ENCODE measurements at regions not wholly inside any gene's neighbourhood (a gene's known extent, or its start where the extent isn't known, plus 50 kb on each side); places are given as distances from the start of the nearest gene placed in this dataset.
A peak's percentile ranks its signal among the peaks of the same experiment; 100 is the strongest.

GRCh38 chr3:150213577-150213976 is 194.5 kb upstream of the TSC22D2 start:
- no peak for DNase-seq

DNA sequence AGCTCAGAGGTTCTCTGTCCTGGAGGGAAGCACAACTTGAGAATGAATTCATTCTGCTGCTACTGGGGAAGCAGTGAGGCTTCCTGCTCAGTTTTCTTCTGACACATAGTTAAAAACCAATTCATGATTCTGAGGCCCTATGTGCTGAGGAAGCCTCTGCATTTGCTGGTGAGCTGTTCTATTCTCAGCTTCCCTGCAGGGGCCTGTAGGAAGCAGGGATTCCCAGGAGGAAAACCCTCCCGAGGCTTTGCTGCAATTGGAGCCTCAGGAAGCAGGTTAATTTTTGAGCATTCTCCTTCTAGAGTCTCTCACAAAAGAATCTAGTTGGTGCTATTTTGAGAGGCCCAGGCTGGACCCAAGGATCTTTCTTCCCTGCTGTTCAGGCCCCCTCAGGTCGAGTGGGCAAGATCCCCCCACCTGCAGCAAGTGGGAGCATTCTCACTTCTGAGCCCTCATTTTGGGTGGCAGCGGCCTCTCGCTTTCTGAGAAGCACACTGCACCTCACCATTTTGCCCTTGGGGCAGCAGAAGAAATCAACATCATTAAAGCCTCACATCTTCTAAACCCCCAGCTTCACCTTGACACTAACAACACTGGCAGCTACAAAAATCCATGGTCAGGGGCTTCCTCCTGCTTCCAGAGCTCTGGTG is 197.5 kb upstream of the TSC22D2 start:
- DNase-seq: no peak

DNA sequence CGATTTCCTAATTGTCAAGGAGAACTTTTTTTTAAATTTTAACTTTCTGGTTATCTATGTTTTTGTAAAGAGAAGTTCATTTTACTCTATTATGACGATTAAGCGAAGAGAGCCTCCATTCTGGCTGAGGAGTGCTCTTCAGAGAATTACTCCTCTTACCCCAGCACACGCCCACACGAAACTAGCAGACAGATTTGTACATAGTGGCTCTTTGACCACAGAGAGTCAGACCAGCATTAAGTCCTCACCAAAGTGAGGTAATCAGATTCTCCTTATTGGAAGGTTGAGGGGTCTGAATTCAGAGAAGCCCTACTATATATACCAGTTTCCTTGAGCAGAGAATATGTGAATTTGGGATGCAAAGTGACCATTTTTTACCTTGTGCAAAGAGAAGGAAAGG is 204.8 kb upstream of the TSC22D2 start:
- peak; percentile 21 to 31 (median 29) for DNase-seq

DNA sequence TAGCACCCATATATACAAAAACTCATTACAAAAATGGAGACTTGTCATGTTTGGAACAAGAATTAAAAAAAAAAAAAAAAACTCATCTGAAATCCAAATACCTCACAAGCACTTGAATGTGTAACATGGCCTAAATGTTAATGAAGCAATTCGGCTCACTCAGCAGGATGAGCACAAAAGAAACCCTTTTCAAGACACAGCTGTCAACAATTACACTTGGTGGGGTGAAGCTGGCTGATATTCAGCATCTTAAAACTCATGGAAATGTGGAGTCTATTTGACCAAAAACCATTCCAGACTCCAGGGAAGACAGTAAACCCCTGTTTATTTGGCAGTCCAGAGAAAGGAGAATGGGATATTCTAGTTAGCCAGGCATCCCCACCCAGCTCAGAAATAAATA is 205.4 kb upstream of the TSC22D2 start:
- DNase-seq: no peak

DNA sequence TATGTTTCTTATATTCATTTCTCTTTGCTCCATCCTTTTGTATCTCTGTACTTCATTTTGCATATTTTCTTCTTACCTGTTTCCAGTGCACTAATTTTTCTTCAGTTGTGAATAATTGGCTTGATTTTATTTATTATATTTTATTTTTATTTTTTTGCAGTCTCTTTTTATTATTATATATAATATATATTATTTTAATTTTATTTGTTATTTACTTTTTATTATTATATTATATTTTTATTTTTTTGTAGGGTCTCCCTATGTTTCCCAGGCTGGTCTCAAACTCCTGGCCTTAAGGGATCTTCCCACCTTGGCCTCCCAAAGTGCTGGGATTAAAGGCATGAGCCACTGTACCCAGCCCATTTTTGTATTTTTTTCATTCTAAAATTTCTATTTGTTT is 213.1 kb upstream of the TSC22D2 start:
- DNase-seq: no peak

DNA sequence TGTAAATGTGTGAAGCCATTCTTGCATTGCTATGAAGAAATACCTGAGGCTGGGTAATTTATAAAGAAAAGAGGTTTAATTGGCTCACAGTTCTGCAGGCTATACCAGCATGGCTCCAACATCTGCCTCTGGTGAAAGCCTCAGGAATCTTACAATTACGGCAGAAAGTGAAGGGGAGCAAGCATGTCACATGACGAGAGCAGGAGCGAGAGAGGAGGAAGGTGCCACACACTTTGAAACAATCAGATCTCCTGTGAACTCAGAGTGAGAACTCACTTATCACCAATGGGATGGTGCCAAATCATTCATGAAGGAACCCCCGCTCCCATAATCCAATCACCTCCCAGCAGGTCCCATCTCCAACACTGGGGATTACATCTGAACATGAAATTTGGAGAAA is 213.6 kb upstream of the TSC22D2 start:
- DNase-seq: no peak

DNA sequence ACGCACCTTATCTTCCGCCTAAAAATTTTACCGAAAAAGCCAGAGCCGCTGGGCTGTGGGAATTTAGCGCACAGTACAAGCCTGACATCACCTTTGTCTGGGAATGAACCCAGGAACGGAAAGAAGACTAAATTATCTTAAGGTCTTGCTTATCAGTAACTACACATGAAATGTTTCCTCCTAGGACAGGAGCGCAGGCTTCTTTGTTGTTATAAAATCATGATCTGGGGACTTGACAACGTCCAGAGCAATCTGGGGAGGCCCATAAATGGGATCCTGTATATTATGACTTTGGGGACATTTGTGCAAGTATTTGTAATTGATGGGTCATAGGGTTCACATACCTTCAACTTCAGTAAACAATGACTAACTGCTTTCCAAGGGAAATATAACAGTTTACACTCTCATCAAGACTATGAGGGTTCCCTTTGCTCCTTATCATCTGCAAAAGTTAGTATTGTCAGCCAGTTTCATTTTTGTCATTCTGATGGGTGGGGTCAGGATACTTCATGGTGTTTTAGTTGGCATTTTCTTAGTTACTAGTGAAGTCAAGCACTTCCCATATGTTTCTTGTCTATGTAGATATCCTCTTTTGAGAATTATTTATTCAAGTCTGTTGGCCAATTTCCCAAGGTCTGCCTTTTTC is 213.9 kb upstream of the PFN2 start:
- DNase-seq: no peak

DNA sequence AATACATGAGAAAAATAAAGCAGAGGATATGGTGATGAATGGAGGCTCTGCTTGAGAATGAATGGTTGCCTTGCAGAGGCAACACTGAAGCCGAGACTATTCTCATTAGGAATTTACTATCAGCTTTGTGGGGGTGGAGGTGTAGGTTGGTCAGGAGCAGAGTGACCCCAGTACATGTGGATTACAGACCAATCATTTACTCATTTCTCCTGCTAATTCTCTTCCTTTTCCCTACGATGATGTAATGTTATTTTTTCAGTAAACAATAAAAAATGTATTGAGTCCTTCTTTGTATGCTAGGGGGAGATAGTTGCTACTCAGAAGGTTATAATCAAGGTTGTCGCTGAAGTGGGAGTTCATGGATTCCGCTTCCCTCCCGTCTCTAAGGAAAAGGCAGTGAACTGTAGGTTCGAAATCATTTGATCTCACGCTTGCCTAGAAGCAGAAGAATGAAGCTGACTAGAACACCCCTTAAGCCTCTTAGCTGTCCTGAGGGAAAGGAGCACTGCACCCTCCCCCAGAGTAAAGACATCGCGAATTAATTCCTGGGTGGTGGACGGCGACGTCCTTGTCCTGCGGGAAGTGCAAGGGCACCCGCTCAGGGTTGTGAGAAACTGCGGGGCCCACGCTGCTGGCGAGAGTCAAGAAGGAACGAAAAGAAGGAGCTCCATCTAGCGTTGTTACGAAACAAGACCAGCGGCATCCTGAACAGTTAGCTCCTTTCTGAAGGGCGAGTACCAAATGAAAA is 213.2 kb upstream of the PFN2 start:
- DNase-seq: peak; percentile 74 to 81 (median 81)

- no peak for DNase-seq
These were observed 209.6 kb upstream of the PFN2 start for GRCh38 chr3:150180334-150180733.

DNA sequence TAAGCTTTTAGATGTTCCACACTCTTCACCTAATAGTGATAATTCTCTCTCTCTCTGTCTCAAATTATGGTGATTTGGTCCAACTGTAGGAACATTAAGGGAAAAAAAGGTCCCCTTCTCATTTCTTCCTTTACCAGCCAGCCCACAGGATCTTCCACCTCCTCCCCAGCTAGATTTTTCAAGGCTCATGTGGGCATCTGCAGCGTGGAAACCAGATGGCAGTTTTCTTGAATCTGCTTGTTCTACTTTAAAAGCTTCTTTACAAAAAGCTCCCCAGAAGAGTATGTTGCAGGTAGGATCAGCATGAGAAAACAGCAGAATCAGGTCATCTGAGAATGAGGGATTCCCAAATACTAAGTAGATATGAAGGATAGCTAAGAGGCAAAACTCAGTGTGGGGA is 208.6 kb upstream of the PFN2 start:
- no peak for DNase-seq

DNA sequence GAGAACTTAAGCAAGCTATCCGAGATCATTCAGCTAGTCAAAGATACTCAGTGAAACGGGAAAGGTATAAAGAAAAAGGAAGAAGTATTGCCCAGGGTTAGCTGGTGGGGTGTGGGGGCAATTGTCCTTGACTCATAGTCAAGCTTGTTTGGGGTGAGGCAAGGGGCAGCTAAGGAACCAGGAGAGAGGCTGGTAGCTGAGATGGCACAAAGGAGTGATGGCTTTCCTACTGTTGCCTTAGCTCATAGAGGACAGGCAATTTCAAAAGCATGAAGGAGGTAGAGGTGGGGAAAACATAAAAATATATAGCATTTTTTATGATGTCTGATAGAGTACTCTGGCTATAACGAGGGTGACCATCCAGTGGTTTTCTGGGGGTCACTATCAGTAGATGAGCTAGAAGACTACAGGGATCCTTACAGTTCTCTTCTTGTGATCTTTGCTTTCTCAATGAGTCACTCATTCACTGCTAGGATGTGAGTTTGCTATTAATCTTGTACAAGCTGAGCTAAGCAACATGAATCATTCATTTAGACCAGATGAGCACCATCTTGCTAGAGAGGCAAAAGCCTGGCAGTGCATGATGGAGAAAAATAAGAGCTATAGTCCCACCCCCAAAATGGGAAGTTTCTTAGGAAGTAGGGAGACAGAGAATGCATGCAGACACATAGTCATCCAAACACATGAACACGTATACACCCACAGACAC is 207.1 kb upstream of the PFN2 start:
- peak; percentile 12 to 51 (median 46) for DNase-seq

DNA sequence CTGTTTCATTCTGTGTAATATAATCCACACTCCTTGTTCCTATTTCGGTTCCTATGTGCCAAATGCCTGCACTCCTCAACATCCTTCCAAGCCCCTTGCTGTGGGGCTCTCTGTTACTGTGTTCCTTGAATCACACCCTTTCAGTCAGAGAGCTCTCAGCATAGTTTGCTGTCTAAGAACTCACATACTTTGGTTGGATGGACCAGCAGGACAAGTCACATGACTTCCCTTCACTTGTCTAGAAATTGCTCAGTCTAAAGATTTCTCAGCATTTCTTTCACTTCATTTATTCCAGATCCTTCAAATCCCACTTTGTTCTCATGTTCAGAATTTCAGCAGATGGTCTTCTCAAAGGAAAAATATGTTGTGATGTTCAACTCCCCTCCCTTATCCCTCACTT is 203.5 kb upstream of the PFN2 start:
- DNase-seq: no peak

- no peak for DNase-seq
These were observed 201.7 kb upstream of the PFN2 start for GRCh38 chr3:150172356-150172755.

- no peak for DNase-seq
These were observed 200.3 kb upstream of the PFN2 start for GRCh38 chr3:150170852-150171520.

- DNase-seq: no peak
These were observed 198.7 kb upstream of the PFN2 start for GRCh38 chr3:150169330-150169940.

GRCh38 chr3:150168698-150169097 is 198.0 kb upstream of the PFN2 start:
- no peak for DNase-seq

DNA sequence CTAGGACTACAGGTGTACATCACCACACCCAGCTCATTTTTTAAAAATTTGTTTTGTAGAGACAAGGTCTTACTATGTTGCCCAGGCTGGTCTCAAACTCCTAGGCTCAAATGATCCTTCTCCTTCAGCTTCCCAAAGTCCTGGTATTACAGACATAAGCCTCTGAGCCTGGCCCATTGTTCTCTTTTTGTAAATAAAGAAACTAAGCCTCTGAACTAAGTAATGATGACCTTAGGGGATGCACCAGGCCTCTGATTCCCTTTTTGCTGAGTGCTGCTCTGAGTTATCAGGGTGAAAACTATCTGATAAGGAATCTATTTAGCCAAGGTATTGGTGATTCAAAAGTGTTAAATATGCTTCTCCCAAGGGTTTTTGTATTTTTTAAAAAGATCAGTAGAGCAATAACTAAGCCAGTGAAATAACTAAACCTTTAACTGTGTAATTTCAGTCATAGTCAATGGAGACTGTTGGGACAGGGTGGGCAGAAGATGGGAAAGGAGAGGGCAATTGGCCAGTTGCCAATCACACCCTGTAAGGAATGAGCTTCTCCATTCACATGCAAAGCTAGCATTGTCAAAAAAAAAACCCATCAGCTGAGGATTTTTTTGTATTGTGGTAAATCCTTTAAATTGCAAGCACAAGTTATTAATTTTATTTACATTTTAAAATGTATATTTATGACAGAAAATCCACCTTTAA is 194.8 kb upstream of the PFN2 start:
- no peak for DNase-seq

GRCh38 chr3:150161011-150161410 is 190.3 kb upstream of the PFN2 start:
- DNase-seq: peak in 1 of 3 donors; percentile 48

DNA sequence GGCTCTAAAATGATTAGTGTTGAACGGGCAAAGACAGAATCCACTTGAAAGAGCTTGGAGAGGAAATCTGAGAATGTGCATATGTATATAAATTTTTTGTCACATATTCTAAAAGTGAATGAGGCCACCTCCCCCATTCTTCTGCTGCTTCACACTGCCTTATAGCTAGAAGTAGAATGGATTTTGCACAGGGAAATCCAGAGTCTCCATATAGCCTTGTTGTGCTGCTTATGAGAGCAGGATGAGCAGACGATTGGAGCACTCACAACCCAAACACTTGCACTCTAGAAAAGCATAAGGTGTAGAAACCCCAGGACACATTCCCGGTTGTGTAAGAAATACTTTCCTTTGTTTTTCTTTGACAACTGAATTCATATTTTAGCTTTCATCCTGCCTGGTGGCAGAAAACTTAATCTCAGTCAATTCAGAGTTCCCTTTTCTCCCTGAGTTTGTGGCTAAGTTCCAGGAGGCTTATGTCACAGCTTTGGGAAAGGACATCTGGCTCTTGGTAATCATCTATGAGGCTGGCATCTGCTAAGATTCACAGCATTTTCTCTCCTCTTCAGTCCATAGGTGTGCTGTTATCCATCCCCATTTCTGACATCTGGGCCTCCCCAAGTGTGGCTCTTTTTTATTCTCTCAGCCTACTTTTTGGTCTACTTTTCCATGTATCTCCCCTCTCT is 188.4 kb upstream of the PFN2 start:
- DNase-seq: no peak

DNA sequence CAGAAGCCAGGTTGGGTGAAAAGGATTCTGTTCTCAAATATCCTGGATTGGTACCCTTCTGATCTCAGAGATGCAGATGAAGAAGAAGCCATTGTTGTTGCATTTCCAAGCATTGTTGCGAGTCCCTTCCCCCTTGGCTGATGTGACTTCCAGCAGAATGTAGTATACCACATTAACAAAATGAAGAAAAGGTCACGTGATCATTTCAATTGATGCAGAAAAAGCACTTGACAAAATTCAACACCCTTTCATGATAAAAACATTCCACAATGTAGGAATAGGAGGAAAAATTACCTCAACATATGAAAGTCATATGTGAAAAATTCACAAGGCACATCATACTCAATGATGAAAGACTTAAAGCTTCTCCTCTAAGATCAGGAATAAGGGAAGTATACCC is 181.9 kb upstream of the PFN2 start:
- no peak for DNase-seq

DNA sequence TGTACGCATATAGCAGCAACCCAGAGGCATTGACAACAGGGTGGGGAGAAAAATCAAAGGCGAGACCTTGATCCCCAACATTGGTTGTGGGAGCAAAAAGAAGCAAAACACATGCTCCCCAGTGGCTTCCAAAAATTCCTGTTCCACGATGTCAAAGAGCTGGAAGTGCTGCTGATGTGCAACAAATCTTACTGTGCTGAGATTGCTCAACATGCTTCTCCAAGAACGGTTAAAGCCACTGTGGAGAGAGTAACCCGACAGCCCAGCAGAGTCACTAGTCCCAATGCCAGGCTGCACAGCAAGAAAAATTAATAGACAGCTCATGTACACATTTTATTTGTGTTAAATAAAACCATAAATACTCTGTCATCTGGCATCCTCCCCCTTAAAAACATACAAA is 179.9 kb upstream of the PFN2 start:
- no peak for DNase-seq
